GM19023 (cell line): ENCODE measurements at regions not wholly inside any gene's neighbourhood (a gene's known extent, or its start where the extent isn't known, plus 50 kb on each side); places are given as distances from the start of the nearest gene placed in this dataset.

Source experiments
- ATAC-seq: cut with Tn5 transposase; IDR thresholded peaks from one replicate; pipeline ENCODE4 v1.9.1; 2021; ENCODE audit warnings: mild to moderate bottlenecking, moderate library complexity; ENCODE audit not compliant: unreplicated experiment

DNA sequence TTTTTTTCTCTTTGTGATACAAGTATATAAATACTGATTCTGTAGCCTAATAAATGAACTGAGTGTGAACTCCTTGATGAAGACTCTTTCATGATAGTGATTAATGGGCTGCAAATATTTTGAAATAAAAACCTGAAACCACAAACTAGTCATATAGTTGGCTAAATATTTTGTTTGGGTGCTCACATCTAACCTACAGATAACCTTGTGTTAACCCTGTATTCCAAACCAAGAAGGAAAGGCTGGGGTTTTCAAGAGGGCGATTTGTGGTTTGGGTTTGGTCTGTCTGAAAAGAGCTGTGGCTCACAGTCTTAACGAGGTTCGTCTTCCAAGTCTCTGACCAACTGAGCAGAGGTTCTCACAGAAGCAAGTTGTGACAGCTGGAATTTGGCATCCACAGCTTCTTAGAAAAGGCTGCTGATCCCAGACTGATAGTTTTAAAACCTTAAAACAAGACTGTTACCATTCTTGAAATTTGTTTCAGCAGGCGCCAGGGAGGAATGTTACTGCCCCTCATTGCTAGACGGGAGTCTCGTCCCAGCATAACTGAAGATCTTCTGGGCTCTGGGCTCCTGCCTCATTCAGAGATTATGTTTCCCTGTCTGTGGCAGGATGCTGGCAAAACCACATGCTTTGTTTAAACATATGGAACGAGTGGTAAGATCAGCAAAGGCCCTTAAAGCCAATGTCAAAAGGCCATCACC is 736.4 kb upstream of the MARCKS start:
- ATAC-seq = no peak

DNA sequence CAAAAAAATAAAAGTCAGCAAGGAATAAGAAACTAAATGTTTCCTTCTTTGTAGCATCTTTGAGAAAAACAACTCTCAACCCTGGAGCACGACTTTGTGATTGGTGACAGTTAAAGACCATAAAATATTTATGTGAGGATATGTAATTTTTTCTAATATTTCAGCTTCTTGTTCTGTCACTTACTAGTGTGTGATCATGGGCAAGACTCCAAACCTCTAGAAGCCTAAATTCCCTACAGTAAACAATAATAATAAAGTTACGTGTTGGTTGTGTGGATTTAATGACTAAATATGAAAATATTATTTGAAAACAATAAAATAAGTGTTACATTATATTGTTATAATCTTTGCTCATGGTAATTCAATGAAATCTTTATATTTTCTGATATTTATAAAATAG is 735.6 kb upstream of the MARCKS start:
- ATAC-seq = no peak

DNA sequence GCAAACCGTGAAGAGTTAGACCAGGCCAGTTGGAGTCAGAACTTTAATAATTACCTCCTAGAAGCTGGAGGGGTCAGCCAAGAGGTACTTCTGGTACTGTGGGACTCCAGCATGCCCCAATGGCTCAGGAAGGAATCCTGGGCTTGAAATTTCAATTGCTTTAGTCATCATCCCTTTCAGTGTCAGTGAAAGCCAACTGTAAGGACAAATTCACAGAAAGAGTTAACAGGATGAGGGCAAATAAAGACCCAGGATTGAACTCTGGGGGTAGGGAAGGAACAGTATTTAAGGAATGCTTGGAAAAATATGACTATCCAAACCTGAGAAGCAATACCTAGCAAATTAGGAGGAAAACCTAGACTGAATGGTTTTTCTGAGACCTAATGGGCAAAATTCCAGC is 735.1 kb upstream of the MARCKS start:
- no peak for ATAC-seq

DNA sequence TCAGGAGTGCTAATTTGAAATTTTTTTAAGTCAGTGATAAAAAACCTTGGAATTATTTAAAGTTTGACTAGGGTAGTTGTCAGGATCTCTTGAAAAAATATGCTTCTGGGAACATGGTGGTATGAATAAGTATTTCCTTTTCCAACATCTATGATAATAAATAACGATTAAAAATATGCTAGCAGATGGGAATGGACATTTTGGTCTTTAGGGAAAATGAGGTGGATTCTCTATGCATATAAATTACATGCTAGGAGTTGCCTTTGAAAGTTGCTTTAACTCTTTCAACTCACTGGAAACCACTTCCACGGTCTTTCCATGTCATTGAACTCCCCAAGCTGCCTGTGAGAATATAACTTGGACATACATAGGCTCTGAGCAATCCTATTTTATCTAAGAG is 731.5 kb upstream of the MARCKS start:
- no peak for ATAC-seq

DNA sequence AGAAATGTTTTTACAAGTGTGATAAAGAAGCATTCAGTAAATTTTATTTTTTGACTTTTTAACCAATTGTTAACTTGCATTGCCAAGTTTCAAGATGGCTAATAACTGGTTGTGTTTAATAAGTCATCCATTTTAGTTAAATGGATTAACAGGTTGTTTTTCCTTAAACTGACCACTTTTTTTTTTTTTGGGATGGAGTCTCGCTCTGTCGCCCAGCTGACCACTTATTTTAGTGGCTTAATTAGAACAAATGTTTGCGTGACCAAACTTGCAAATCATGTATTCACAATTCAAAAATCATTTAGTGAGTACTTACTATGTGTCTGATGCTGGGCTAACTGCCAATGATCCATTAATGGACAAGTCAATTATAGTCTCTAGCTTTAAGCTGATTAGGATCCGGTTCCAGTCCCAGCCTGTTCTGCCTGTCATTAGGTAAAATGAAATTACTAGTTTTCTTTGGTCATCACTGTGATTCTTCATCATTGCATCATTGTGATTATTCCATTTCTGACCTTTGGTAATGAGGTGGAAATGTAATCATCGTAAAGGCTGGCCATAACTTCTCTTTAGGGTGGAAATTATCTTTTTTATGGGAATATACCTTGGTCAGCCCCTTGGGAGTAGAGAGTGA is 729.2 kb upstream of the MARCKS start:
- ATAC-seq = no peak

DNA sequence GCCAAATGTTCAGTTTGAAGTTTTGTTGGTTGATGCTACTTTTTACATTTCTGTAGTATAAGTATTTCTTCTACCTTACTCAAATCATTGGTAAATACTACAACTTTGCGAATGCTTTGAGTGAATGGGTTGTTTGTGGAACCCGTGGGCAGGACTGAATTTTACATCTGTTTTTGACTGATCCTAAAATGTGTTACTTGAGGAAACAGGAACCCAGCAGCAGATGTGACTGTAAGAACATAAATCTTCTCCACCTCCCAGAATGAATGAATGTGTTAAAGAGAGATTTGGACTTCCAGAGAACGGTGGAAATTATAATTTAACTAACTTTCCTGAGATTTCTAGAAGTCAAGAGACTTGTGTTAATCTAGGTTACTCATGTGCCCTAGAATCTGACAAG is 728.5 kb upstream of the MARCKS start:
- ATAC-seq = no peak

DNA sequence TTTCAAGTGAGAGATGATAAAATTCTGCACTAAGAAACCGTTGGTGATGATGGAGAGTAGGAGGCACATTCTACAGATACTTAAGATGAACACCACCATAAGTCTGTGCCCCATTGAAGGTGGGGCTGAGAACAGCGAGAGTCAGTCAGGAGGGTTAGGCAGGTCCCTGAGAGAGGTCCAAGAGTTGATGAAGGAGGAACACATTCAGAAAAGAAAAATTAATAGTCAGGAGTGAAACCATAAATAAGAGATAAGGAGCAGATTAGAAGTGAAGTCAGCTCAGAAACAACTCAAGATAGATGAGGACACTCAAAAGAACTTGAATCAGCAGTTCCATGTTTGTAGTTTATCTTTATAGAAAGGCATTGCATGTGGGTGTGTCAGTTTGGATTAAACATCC is 727.2 kb upstream of the MARCKS start:
- no peak for ATAC-seq

DNA sequence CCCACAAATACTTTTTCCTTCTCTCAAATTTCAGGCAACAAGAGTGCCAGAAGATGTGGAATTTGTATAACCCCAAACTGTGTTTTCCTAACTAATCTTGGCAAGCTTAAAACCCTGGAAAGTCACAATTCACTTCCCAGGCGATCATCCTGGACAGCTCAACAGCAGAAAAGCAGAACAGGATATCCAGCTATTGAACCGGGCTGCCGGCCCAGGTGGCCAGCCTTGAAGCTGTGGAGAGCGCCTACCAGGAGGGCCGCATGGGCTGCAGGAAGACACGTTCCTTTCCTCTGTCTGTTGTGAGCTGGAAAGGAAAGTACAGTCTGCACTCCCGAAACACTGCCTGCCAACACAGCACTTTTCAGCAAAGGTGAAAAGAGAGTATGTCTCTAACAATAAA is 719.7 kb upstream of the MARCKS start:
- ATAC-seq = no peak

DNA sequence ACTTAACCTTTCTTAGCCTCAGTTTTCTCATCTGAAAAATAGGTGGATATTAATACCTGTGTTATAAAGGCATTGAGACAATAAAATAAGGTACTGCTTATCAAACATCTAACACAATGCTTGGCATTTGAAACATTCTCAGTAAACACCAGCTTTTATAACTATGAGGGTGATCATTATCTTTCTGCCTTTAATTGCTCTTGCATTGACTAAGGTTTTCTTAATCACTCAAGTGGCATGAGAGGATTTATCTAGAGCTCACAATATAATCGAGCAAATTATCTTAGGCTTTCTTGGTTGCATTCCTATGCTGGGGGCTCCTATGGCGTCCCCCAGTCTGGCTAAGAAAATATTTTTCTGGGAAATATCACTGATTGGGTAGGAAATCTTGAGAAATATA is 716.4 kb upstream of the MARCKS start:
- no peak for ATAC-seq

DNA sequence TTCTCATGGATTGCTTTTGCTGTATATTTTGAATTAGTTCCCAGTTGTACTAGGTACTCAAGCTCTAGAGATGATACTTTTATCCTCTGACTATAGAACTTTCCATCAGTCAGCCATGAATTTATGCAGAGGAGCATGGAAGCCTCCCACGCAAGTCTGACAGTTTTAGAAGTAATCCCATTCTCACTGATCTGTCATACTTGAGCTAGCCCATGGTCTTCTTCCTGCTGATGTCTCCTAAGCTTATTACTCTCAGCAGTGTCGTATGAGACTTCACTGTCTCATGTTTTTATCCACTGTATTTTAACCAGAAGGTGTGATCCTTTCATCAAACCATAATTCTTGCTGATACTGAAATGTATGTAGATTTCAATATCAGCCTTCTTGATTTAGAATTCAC is 715.2 kb upstream of the MARCKS start:
- no peak for ATAC-seq

DNA sequence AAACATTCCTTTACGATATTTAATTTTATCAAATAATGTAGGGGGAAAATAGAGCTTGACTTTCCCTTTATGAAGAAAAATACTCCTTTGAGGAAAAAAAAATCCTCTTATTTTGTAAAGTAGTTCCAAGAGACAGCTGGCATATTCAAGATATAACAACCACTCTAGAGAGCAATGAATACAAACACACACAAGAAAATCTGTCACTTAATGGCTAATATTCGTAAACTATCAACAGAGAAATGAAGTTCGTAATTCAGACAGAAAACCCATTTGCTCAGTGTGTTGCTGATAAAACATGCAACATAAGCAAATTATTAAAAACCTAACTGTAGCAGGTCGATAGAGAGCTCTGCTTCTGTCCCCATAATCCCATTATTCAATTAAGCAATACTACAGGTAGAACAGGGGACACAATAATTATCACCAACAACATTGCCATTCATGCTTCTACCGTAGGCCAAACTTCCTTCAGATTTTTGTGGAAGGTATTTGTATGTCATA is 714.4 kb upstream of the MARCKS start:
- ATAC-seq = no peak

DNA sequence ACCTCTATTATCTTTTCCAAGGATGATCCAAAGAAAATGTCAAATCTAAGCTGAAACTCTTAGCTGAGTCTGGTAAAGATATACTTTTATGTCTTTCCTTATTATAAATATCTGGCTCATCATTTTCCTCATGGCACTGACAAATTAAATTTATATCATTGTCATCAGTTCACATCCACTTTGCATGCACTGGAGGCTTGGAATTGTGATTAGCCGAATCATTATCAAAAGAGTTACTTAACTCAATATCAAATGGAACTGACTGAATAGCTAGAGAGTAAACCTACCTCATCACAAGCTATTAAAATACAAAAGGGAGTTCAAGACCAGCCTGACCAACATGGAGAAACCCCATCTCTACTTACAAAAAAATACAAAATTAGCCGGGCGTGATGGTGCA is 713.9 kb upstream of the MARCKS start:
- ATAC-seq = no peak

DNA sequence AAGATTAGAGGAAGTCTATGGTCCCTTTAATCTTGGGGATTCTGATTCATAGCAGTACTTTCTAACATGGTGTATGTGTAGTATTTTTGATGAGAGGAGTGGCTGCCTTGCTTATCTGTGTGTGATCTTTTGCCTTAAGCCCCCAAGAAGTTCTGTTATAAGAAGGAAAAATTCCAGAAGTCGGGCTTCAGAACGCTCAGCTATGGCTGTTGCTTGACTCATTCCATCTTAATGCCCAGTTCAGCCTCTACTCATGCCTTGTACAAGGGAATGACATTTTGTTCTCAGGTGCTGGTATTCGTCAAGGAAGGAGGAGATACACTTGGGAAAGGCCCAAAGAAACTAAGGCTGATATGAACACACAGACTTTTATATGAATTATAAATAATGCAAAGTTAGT is 713.0 kb upstream of the MARCKS start:
- ATAC-seq = no peak

DNA sequence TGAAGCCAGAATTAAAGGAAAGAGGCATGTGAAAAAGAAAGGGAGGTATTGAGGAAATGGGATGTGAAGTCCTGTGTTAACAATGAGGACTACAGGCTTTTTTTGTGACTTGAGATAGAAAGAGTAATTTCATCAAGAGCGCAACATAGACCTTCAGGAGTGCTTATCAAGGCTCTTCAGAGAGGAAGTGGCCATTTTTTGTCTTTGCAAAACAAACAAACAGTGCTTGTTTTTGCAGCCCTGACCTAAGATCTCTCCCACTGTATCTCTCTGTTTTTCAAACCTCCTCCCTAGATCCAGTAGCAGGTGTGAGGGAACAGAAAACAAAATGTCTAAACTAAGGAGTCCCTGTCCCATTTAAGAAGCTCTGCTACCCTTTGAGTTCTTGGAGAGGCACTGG is 710.3 kb upstream of the MARCKS start:
- no peak for ATAC-seq

DNA sequence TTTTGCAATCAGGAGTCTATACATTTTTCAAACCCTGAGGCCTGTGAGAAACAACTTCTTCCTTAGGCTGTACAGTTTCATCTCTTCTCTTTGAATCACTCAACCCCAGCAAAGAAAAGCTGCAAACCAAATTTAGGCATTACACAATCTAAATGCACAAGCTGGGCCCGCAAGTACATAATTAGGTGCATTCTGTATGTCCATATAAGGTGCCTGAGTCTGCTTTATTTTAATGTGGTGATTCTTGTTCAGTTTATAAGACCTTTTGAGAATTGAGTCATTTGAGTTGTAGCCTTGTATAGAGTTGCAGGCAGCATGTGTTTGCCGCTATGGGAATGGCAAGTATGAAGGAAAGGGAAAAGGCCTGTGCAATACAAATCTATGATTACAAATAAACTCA is 709.6 kb upstream of the MARCKS start:
- ATAC-seq = no peak

DNA sequence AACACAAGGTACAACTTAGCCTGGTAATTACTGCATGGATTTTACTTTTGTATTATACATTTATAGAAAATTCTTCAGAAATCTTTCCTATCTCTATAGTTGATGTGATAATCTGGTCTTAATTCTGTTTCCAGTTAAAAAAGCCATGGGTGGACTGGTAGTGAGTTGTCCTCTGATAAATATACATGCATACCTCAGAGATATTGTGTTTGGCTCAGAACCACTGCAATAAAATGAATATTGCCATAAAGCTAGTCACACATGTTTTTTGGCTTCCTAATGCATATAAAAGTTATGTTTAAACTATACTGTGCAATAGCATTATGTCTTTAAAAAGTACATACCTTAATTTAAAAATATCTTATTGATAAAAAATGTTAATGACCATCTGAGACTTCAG is 708.6 kb upstream of the MARCKS start:
- no peak for ATAC-seq

DNA sequence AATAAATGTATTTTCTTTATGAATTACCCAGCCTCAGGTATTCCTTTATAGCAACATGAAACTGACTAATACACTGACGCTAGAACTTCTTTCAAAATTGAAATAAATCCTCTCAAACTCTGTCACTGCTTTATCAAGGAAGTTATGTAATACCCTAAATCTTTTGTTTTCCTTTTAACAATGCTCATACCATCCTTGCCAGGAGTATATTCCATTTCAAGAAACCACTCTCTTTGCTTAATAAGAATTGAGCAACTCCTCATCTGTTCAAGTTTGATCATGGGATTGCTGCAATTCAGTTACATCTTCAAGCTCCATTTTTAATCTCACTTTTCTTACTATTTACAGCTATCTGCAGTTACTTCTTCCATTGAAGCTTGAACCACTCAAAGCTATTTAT is 707.6 kb upstream of the MARCKS start:
- no peak for ATAC-seq

DNA sequence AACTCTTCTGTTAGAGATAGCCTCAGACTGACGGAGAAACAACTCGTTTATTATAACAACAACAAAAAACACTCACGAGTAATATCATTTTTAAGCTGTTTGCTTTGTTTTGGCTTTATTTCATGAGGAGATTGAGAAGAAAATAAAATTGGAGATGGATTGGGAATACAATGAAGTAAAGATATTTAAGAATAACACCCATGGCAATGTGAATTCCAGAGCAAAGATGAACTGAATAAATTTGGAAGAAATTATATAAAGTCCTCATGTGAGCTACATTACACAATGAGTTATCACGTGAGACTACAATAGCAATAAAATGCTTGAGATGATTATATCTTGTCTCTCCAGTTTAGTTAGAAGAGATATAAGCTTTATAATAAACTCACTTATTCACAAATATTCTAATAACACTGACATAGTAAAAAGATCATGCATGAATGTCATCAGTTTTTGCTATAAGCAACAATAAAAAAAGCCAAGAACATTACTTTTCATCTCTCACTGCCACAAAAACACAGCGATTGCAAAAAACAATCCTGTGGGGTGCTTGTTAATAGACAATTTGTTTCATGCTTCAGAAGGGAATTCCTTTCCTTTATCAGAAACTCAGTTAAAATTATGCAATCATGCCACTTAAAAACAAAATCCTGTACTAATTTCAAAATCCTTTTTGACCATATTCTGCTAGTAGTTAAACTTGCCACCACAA is 696.7 kb upstream of the MARCKS start:
- no peak for ATAC-seq

DNA sequence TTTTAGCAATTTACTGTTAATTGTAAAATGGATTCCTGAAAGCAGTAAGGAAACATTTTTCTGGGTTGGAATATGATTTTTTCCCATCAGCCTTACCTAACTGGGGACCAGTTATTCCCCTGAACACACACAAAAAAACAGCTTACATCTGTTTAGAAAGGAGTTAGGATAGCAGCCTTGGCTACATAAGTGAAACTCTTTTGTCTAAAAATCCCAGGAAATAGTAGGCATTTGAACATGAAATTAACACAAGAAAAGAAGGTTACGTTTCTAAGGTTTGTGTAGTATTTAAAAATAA is 696.2 kb upstream of the MARCKS start:
- no peak for ATAC-seq

DNA sequence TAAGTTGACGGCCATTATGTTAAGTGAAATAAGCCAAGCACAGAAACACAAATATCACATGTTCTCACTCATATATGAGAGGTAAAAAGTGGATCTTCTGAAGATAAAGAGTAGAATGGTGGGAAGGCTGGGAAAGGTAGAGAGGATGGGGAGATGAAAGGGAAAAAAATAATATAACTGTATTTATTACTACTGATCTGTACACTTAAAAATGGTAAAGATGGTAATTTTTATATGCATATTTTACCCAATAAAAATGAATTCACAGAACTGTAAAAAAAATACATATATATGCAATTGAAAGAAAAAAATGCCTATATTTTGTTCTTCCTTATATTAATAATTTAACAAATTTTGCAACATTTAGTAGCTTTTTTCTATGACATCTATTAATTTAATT is 694.4 kb upstream of the MARCKS start:
- no peak for ATAC-seq

DNA sequence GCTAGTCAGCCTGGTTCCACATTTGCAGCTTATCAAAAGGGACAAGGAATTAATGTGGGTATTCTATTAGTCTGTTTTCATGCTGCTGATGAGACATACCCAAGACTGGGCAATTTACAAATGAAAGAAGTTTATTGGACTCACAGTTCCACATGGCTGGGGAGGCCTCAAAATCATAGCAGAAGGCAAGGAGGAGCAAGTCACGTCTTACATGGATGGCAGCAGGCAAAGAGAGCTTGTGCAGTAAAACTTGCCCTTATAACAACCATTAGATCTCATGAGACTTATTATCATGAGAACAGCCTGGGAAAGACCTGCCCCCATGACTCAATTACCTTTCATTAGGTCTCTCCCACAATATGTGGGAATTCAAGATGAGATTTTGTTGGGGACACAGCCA is 689.1 kb upstream of the MARCKS start:
- no peak for ATAC-seq

DNA sequence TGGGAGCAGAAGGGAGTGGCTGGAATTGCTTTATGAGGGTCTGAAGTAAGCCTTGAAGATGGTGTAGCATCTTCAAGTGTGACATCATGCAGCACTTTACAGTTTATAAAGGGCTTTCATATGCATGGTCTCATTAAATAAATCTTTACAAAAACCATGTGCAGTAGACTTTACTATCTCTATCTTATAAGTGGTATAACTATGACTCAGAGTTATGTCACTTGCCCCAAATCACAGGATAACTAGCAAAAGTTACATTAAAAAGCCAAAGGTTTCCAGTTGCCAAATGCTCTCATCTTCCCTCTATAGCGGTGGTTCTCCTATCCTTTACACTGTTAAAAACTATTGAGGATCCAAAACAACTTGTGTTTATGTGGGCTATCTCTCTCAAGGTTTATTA is 687.7 kb upstream of the MARCKS start:
- ATAC-seq = no peak
